ENCODE measurements at regions not wholly inside any gene's neighbourhood (a gene's known extent, or its start where the extent isn't known, plus 50 kb on each side); places are given as distances from the start of the nearest gene placed in this dataset.

DNA sequence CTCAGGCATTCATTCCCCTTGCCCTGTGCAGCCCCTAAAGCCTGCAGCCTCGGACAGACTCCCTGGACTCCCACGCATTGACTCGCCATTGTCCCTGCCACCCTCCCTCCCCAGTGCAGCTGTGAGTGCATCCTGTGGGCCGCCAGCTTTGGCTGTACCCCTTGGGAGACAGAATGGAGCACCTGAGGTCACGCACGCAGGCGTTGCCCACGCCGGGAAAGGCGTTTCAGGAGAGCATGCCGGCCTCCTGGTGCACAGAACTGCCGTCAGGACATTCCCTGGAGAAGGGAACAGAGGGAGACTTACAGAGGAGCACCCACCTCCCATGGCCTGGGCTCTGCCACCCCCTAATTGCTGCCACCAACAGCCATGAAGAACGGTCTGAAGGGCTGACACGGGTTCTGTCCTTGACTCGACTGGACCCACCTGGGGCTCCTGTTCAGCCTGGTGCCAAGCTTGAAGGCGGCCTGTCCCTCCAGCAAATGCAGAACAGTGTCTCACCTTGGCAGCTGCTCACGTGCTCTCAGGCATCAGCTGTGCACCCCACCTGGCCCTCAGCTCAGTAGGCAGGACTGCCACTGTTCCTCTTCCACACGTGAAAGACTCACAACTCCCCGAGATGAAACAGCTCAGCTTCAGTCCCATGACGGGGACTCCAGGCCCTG is 503.8 kb downstream of the BRD1 start:
- Histone ChIP-seq H3K4me2 (ENCODE audit: low read length) (no peak overlapping the region), H4K20me1 (ENCODE audit: control insufficient read depth, insufficient read depth, low read depth, low read length) (no peaks in the 10 kb centered on the region), H3K4me1 (ENCODE audit: control insufficient read depth, low read length) (peaks cover 11% of the 10 kb centered on the region; the same call in 1 of the 2 replicates), H3K4me3 (ENCODE audit: low read length) (no peak overlapping the region), H3K9me3 (ENCODE audit: control insufficient read depth, insufficient read depth, low read length) (no peaks in the 10 kb centered on the region), H3K79me2 (ENCODE audit: control insufficient read depth, low read length) (no peaks in the 10 kb centered on the region), H3K27me3 (ENCODE audit: control insufficient read depth, low read length) (no peaks in the 10 kb centered on the region), H3F3A (ENCODE audit: control insufficient read depth, insufficient read depth) (no peaks in the 10 kb centered on the region), H3K36me3 (ENCODE audit: control insufficient read depth, low read length) (no peaks in the 10 kb centered on the region), H3K27ac (ENCODE audit: low read depth, low read length) (no peak overlapping the region), H3K9me2 (replicated peaks; ENCODE audit: control insufficient read depth, low read length) (no peaks in the 10 kb centered on the region)
- TF ChIP-seq, protein P1, sequence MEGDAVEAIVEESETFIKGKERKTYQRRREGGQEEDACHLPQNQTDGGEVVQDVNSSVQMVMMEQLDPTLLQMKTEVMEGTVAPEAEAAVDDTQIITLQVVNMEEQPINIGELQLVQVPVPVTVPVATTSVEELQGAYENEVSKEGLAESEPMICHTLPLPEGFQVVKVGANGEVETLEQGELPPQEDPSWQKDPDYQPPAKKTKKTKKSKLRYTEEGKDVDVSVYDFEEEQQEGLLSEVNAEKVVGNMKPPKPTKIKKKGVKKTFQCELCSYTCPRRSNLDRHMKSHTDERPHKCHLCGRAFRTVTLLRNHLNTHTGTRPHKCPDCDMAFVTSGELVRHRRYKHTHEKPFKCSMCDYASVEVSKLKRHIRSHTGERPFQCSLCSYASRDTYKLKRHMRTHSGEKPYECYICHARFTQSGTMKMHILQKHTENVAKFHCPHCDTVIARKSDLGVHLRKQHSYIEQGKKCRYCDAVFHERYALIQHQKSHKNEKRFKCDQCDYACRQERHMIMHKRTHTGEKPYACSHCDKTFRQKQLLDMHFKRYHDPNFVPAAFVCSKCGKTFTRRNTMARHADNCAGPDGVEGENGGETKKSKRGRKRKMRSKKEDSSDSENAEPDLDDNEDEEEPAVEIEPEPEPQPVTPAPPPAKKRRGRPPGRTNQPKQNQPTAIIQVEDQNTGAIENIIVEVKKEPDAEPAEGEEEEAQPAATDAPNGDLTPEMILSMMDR (IDR thresholded peaks at IDR 0.05; ENCODE audit: low read depth, low read length, poor library complexity, severe bottlenecking): no peak
- no peak for TF ChIP-seq EZH2phosphoT487 (IDR thresholded peaks at IDR 0.05; ENCODE audit: borderline replicate concordance, low read length)

DNA sequence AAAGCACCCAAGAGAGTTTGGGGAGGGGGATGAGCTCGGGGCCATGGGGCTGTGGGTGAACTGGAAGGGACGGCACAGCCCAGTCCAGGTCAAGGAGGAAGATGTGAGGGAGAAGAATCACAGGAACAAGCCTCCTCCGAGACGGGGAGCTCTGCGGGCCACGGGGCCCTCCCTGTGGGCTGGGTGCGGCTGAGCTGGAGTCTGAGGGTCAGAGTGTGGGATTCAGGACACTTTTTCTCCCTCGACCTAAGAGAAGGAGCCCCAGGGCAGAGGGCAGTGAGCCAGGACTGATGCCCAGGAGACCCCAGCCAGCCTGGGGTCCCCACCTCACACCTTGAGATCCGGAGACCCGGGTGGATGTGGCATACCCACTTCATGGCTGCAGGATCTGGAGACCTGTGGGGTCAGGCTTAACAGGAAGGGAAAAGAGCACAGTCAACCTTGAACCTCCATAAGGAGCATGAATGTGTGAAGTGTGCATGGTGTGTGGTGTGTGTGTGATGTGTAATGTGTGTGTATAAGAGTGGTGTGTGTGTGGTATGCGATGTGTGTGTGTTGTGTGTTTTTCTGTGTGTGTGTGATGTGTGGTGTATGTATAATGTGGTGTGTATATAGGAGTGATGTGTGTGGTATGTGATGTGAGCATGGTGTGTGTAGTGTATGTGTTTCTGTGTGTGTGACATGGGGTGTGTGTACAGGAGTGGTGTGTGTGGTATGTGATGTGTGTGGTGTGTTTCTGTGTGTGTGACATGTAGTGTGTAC is 504.6 kb downstream of the BRD1 start:
- Histone ChIP-seq H3K36me3 (ENCODE audit: control insufficient read depth, low read length) (no peaks in the 10 kb centered on the region), H3K4me1 (ENCODE audit: control insufficient read depth, low read length) (peaks cover 11% of the 10 kb centered on the region; the same call in 1 of the 2 replicates), H3K4me3 (ENCODE audit: low read length) (no peak overlapping the region), H3K4me2 (ENCODE audit: low read length) (no peak overlapping the region), H4K20me1 (ENCODE audit: control insufficient read depth, insufficient read depth, low read depth, low read length) (no peaks in the 10 kb centered on the region), H3K27me3 (ENCODE audit: control insufficient read depth, low read length) (no peaks in the 10 kb centered on the region), H3K9me3 (ENCODE audit: control insufficient read depth, insufficient read depth, low read length) (no peaks in the 10 kb centered on the region), H3K9me2 (replicated peaks; ENCODE audit: control insufficient read depth, low read length) (no peaks in the 10 kb centered on the region), H3K27ac (ENCODE audit: low read depth, low read length) (no peak overlapping the region), H3K79me2 (ENCODE audit: control insufficient read depth, low read length) (no peaks in the 10 kb centered on the region), H3F3A (ENCODE audit: control insufficient read depth, insufficient read depth) (no peaks in the 10 kb centered on the region)
- TF ChIP-seq, protein P1 (IDR thresholded peaks at IDR 0.05; ENCODE audit: low read depth, low read length, poor library complexity, severe bottlenecking): no peak
- no peak for TF ChIP-seq EZH2phosphoT487 (IDR thresholded peaks at IDR 0.05; ENCODE audit: borderline replicate concordance, low read length)

DNA sequence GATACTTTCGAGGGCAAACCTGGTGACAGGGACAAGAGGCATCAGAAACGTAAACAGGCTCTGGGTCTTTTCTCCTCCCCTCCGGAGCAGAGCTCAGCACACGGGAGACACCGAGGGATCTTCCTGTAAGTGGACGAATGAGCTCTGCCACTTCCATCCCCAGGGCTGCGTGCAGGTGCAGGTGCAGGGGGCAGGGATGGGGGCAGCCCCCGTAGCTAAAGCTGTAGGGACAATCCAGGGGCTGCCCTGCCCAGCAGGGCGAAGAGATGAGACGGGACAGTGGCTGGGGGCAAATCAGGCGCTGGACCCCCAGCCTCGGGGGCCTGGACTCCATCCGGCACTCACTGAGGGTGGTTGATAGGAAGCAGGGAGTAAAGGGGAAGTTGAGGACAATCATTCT is 505.4 kb downstream of the BRD1 start:
- no peaks in the 10 kb centered on the region for H3K27me3 ChIP-seq (ENCODE audit: control insufficient read depth, low read length)
- no peaks in the 10 kb centered on the region for H4K20me1 ChIP-seq (ENCODE audit: control insufficient read depth, insufficient read depth, low read depth, low read length)
- no peaks in the 10 kb centered on the region for H3K9me2 ChIP-seq (replicated peaks; ENCODE audit: control insufficient read depth, low read length)
- H3K4me1 ChIP-seq (ENCODE audit: control insufficient read depth, low read length): peaks cover 13% of the 10 kb centered on the region; the same call in 1 of the 2 replicates
- H3K4me3 ChIP-seq (ENCODE audit: low read length): no peak overlapping the region
- H3F3A ChIP-seq (ENCODE audit: control insufficient read depth, insufficient read depth): no peaks in the 10 kb centered on the region; the same call in 1 of the 2 replicates
- H3K4me2 ChIP-seq (ENCODE audit: low read length): no peak overlapping the region
- H3K27ac ChIP-seq (ENCODE audit: low read depth, low read length): no peak overlapping the region
- TF ChIP-seq, protein P1 (IDR thresholded peaks at IDR 0.05; ENCODE audit: low read depth, low read length, poor library complexity, severe bottlenecking): no peak
- TF ChIP-seq EZH2phosphoT487 (IDR thresholded peaks at IDR 0.05; ENCODE audit: borderline replicate concordance, low read length): no peak
- no peaks in the 10 kb centered on the region for H3K36me3 ChIP-seq (ENCODE audit: control insufficient read depth, low read length)
- H3K79me2 ChIP-seq (ENCODE audit: control insufficient read depth, low read length): no peaks in the 10 kb centered on the region
- no peaks in the 10 kb centered on the region for H3K9me3 ChIP-seq (ENCODE audit: control insufficient read depth, insufficient read depth, low read length)
